NB4 (cell line): ENCODE measurements at regions not wholly inside any gene's neighbourhood (a gene's known extent, or its start where the extent isn't known, plus 50 kb on each side); places are given as distances from the start of the nearest gene placed in this dataset.

Source experiments
- DNase-seq: peaks from one replicate; pipeline ENCODE4 v3.0.0; 2010; ENCODE audit warnings: low read depth
- H3K4me3 ChIP-seq: one replicate; pipeline ENCODE4 v1.5.1; 2011; ENCODE audit warnings: mild to moderate bottlenecking, low read depth, low read length, moderate library complexity
- CTCF ChIP-seq: IDR thresholded peaks from one replicate; pipeline ENCODE4 v1.5.1; 2012; ENCODE audit warnings: low read depth, low read length
- MAX ChIP-seq: IDR thresholded peaks from 2 replicates; pipeline ENCODE4 v1.6.1; 2011; ENCODE audit warnings: low read depth, low read length
- MYC ChIP-seq: IDR thresholded peaks from 2 replicates; pipeline ENCODE4 v1.6.1; 2011; ENCODE audit warnings: low read depth, low read length
- POLR2A ChIP-seq: IDR thresholded peaks from 2 replicates; pipeline ENCODE4 v1.6.1; 2011; ENCODE audit warnings: mild to moderate bottlenecking; ENCODE audit not compliant: insufficient read length; ENCODE audit errors: extremely low read depth

GRCh38 chr17:72474243-72474642 lies 353.4 kb downstream of the SOX9 start:
- TF ChIP-seq CTCF, result no peak
- no peak for TF ChIP-seq MYC
- TF ChIP-seq MAX, result no peak
- no peak for TF ChIP-seq POLR2A
- DNase-seq, result no peak
- H3K4me3 ChIP-seq, result no peak overlapping the region

GRCh38 chr17:72474719-72475477 lies 354.1 kb downstream of the SOX9 start:
- TF ChIP-seq MAX (no peak), MYC (no peak), POLR2A (no peak), CTCF (no peak)
- H3K4me3 ChIP-seq, result no peak overlapping the region
- no peak for DNase-seq

GRCh38 chr17:72476134-72476533 lies 355.3 kb downstream of the SOX9 start:
- no peak overlapping the region for H3K4me3 ChIP-seq
- no peak for DNase-seq
- TF ChIP-seq MYC (no peak), POLR2A (no peak), CTCF (no peak), MAX (no peak)

- H3K4me3 ChIP-seq, result no peak overlapping the region
- DNase-seq, result no peak
- TF ChIP-seq POLR2A, result no peak
- TF ChIP-seq CTCF, result no peak
- TF ChIP-seq MYC, result no peak
- TF ChIP-seq MAX, result no peak
These were observed 355.8 kb downstream of the SOX9 start for GRCh38 chr17:72476575-72476986.

- no peak for DNase-seq
- no peak for TF ChIP-seq POLR2A
- TF ChIP-seq MYC, result no peak
- no peak for TF ChIP-seq CTCF
- TF ChIP-seq MAX, result no peak
- H3K4me3 ChIP-seq, result no peak overlapping the region
These were observed 356.7 kb downstream of the SOX9 start for GRCh38 chr17:72477491-72477890.

GRCh38 chr17:72479113-72479512 lies 358.3 kb downstream of the SOX9 start:
- DNase-seq, result no peak
- TF ChIP-seq POLR2A (no peak), CTCF (no peak), MAX (no peak), MYC (no peak)

More at GRCh38 chr17:72479113-72479512, 358.3 kb downstream of the SOX9 start:
- H3K4me3 ChIP-seq, result no peak overlapping the region
